GM18858 (cell line): ENCODE measurements at regions not wholly inside any gene's neighbourhood (a gene's known extent, or its start where the extent isn't known, plus 50 kb on each side); places are given as distances from the start of the nearest gene placed in this dataset.
"Not testable (repeated sequence)": the region's sequence is repeated elsewhere in the genome, so short reads cannot be mapped to it uniquely, and the experiment has no call there.

Experiments
- ATAC-seq: cut with Tn5 transposase; IDR thresholded peaks from one replicate; pipeline ENCODE4 v1.9.1; 2021; ENCODE audit not compliant: unreplicated experiment

GRCh38 chr17:74107107-74107506 is 96.4 kb upstream of the RPL38 start:
- no peak for ATAC-seq

- ATAC-seq = no peak
Observed at GRCh38 chr17:74108126-74108705, 95.3 kb upstream of the RPL38 start.

- no peak for ATAC-seq
Observed at GRCh38 chr17:74110467-74110866, 93.0 kb upstream of the RPL38 start.

GRCh38 chr17:74113326-74113725 is 90.2 kb upstream of the RPL38 start:
- ATAC-seq = no peak

- no peak for ATAC-seq
Observed at GRCh38 chr17:74113952-74114351, 89.5 kb upstream of the RPL38 start.

- ATAC-seq = no peak
Observed at GRCh38 chr17:74114881-74115470, 88.5 kb upstream of the RPL38 start.

GRCh38 chr17:74115586-74115985 is 87.9 kb upstream of the RPL38 start:
- no peak for ATAC-seq

GRCh38 chr17:74116087-74116717 is 87.3 kb upstream of the RPL38 start:
- no peak for ATAC-seq

GRCh38 chr17:74117087-74117698 is 86.3 kb upstream of the RPL38 start:
- ATAC-seq = no peak

GRCh38 chr17:74117999-74118421 is 85.5 kb upstream of the RPL38 start:
- no peak for ATAC-seq

- ATAC-seq = no peak
Observed at GRCh38 chr17:74118504-74118903, 85.0 kb upstream of the RPL38 start.

- ATAC-seq = no peak
Observed at GRCh38 chr17:74119049-74119580, 84.4 kb upstream of the RPL38 start.

GRCh38 chr17:74119965-74120364 is 83.5 kb upstream of the RPL38 start:
- no peak for ATAC-seq

GRCh38 chr17:74123350-74123749 is 80.1 kb upstream of the RPL38 start:
- no peak for ATAC-seq

GRCh38 chr17:74123866-74124444 is 79.5 kb upstream of the RPL38 start:
- no peak for ATAC-seq

GRCh38 chr17:74125156-74125555 is 78.3 kb upstream of the RPL38 start:
- ATAC-seq = no peak

- ATAC-seq = no peak
Observed at GRCh38 chr17:74126179-74126900, 77.1 kb upstream of the RPL38 start.

GRCh38 chr17:74126959-74127358 is 76.5 kb upstream of the RPL38 start:
- ATAC-seq = no peak

GRCh38 chr17:74128456-74129211 is 74.8 kb upstream of the RPL38 start:
- ATAC-seq = no peak

- not testable (repeated sequence) for ATAC-seq
Observed at GRCh38 chr17:74129800-74130199, 73.7 kb upstream of the RPL38 start.
